ENCODE measurements at regions not wholly inside any gene's neighbourhood (a gene's known extent, or its start where the extent isn't known, plus 50 kb on each side); places are given as distances from the start of the nearest gene placed in this dataset.

GRCh38 chr18:78726326-78727056 is 253.1 kb upstream of the SALL3 start:
- TF ChIP-seq SP1 (IDR thresholded peaks at IDR 0.05) (no peak), TARDBP (IDR thresholded peaks at IDR 0.05) (no peak), ELF4 (IDR thresholded peaks at IDR 0.05) (no peak), ZNF384 (IDR thresholded peaks at IDR 0.05) (no peak), HDGF (IDR thresholded peaks at IDR 0.05; ENCODE audit: borderline replicate concordance) (no peak), FOXM1 (IDR thresholded peaks at IDR 0.05; ENCODE audit: borderline replicate concordance) (no peak)
